Mesothelial cell of epicardium (in vitro differentiated cells): ENCODE measurements at regions not wholly inside any gene's neighbourhood (a gene's known extent, or its start where the extent isn't known, plus 50 kb on each side); places are given as distances from the start of the nearest gene placed in this dataset.

Source experiments
- DNase-seq, 2 experiments: peaks; one replicate each; pipeline ENCODE4 v3.0.0; 2021; ENCODE audit warnings: low spot score in 2 of 2; ENCODE audit not compliant: unreplicated experiment in 2 of 2
- H3K27ac Mint-ChIP-seq: 2 replicates; pipeline ENCODE4 v1.8.0; 2021; ENCODE audit warnings: mixed read lengths
- H3K27me3 Mint-ChIP-seq: 2 replicates; pipeline ENCODE4 v1.8.0; 2021; ENCODE audit warnings: low read depth, mixed read lengths
- H3K36me3 Mint-ChIP-seq: 2 replicates; pipeline ENCODE4 v1.8.0; 2021; ENCODE audit warnings: mixed read lengths
- H3K4me1 Mint-ChIP-seq: 2 replicates; pipeline ENCODE4 v1.8.0; 2021; ENCODE audit warnings: mixed read lengths
- H3K4me3 Mint-ChIP-seq: 2 replicates; pipeline ENCODE4 v1.8.0; 2021; ENCODE audit warnings: mild to moderate bottlenecking, moderate library complexity, mixed read lengths
- H3K9me3 Mint-ChIP-seq: 2 replicates; pipeline ENCODE4 v1.8.0; 2021; ENCODE audit warnings: mixed read lengths
- CTCF ChIP-seq: fragments of 200-600 bp; sonication (generic); IDR thresholded peaks from one replicate; pipeline ENCODE4 v1.5.0; 2021; ENCODE audit warnings: antibody characterized with exemption; ENCODE audit not compliant: unreplicated experiment

- Mint-ChIP-seq H3K4me1 (peaks cover 8% of the 10 kb centered on the region), H3K36me3 (peaks cover 2% of the 10 kb centered on the region), H3K27me3 (peaks cover 20% of the 10 kb centered on the region), H3K4me3 (no peak overlapping the region), H3K27ac (no peak overlapping the region), H3K9me3 (peaks cover 15% of the 10 kb centered on the region)
- TF ChIP-seq CTCF = no peak
- DNase-seq = no peak
These were observed 384.9 kb downstream of the HLX start for GRCh38 chr1:221263831-221264767.

GRCh38 chr1:221264848-221265247 lies 385.6 kb downstream of the HLX start:
- Mint-ChIP-seq H3K27me3 (peaks cover 18% of the 10 kb centered on the region), H3K9me3 (peaks cover 11% of the 10 kb centered on the region), H3K4me1 (peaks cover 8% of the 10 kb centered on the region), H3K4me3 (no peak overlapping the region), H3K36me3 (peaks cover 2% of the 10 kb centered on the region), H3K27ac (no peak overlapping the region)
- TF ChIP-seq CTCF = no peak
- DNase-seq = no peak

- Mint-ChIP-seq H3K27ac (no peak overlapping the region), H3K4me3 (no peak overlapping the region), H3K9me3 (no peaks in the 10 kb centered on the region), H3K4me1 (peaks cover 8% of the 10 kb centered on the region), H3K36me3 (peaks cover 2% of the 10 kb centered on the region), H3K27me3 (peaks cover 22% of the 10 kb centered on the region)
- no peak for TF ChIP-seq CTCF
- no peak for DNase-seq
These were observed 389.1 kb downstream of the HLX start for GRCh38 chr1:221268295-221268694.

GRCh38 chr1:221271701-221272100 lies 392.5 kb downstream of the HLX start:
- DNase-seq = no peak
- TF ChIP-seq CTCF = no peak
- H3K4me1 Mint-ChIP-seq = no peaks in the 10 kb centered on the region
- no peak overlapping the region for H3K27ac Mint-ChIP-seq
- no peaks in the 10 kb centered on the region for H3K36me3 Mint-ChIP-seq
- H3K27me3 Mint-ChIP-seq = peaks cover 28% of the 10 kb centered on the region
- H3K4me3 Mint-ChIP-seq = no peak overlapping the region
- H3K9me3 Mint-ChIP-seq = no peaks in the 10 kb centered on the region

GRCh38 chr1:221272940-221273339 lies 393.7 kb downstream of the HLX start:
- DNase-seq = no peak
- H3K4me3 Mint-ChIP-seq = no peak overlapping the region
- no peak overlapping the region for H3K27ac Mint-ChIP-seq
- H3K36me3 Mint-ChIP-seq = no peaks in the 10 kb centered on the region
- no peaks in the 10 kb centered on the region for H3K4me1 Mint-ChIP-seq
- peaks cover 25% of the 10 kb centered on the region for H3K27me3 Mint-ChIP-seq
- no peak for TF ChIP-seq CTCF
- H3K9me3 Mint-ChIP-seq = no peaks in the 10 kb centered on the region
